GM21737 (cell line): ENCODE measurements at regions not wholly inside any gene's neighbourhood (a gene's known extent, or its start where the extent isn't known, plus 50 kb on each side); places are given as distances from the start of the nearest gene placed in this dataset.

Source experiments
- ATAC-seq: cut with Tn5 transposase; IDR thresholded peaks from one replicate; pipeline ENCODE4 v1.9.1; 2021; ENCODE audit warnings: mild to moderate bottlenecking, moderate library complexity; ENCODE audit not compliant: unreplicated experiment

GRCh38 chr18:32621034-32621433 is 150.4 kb upstream of the GAREM1 start:
- no peak for ATAC-seq

- ATAC-seq: no peak
These were observed 147.9 kb upstream of the GAREM1 start for GRCh38 chr18:32618546-32618945.

GRCh38 chr18:32613821-32614220 is 143.1 kb upstream of the GAREM1 start:
- no peak for ATAC-seq

- ATAC-seq: no peak
These were observed 142.0 kb upstream of the GAREM1 start for GRCh38 chr18:32612651-32613050.

- ATAC-seq: no peak
These were observed 139.5 kb upstream of the GAREM1 start for GRCh38 chr18:32610176-32610575.

GRCh38 chr18:32607816-32608215 is 137.1 kb upstream of the GAREM1 start:
- ATAC-seq: no peak

GRCh38 chr18:32598144-32598543 is 127.5 kb upstream of the GAREM1 start:
- ATAC-seq: no peak

- ATAC-seq: no peak
These were observed 125.8 kb upstream of the GAREM1 start for GRCh38 chr18:32596501-32596900.

GRCh38 chr18:32595832-32596231 is 125.2 kb upstream of the GAREM1 start:
- no peak for ATAC-seq

GRCh38 chr18:32588191-32588590 is 117.5 kb upstream of the GAREM1 start:
- no peak for ATAC-seq

GRCh38 chr18:32583431-32583830 is 112.7 kb upstream of the GAREM1 start:
- no peak for ATAC-seq

- no peak for ATAC-seq
These were observed 111.8 kb upstream of the GAREM1 start for GRCh38 chr18:32582455-32582854.

- ATAC-seq: no peak
These were observed 106.9 kb upstream of the GAREM1 start for GRCh38 chr18:32577561-32577960.

GRCh38 chr18:32576296-32576916 is 105.7 kb upstream of the GAREM1 start:
- ATAC-seq: no peak

GRCh38 chr18:32566960-32567359 is 96.3 kb upstream of the GAREM1 start:
- no peak for ATAC-seq

- no peak for ATAC-seq
These were observed 83.1 kb upstream of the GAREM1 start for GRCh38 chr18:32553640-32554365.

- ATAC-seq: no peak
These were observed 82.5 kb upstream of the GAREM1 start for GRCh38 chr18:32553174-32553573.

- peak; percentile 80 for ATAC-seq
These were observed 81.8 kb upstream of the GAREM1 start for GRCh38 chr18:32552421-32553030.

GRCh38 chr18:32550963-32551362 is 80.3 kb upstream of the GAREM1 start:
- no peak for ATAC-seq

- peak; percentile 93 for ATAC-seq
These were observed 78.8 kb upstream of the GAREM1 start for GRCh38 chr18:32549248-32550110.

GRCh38 chr18:32548688-32549087 is 78.0 kb upstream of the GAREM1 start:
- no peak for ATAC-seq
